Kidney (tissue), 10 donors: ENCODE measurements at regions not wholly inside any gene's neighbourhood (a gene's known extent, or its start where the extent isn't known, plus 50 kb on each side); places are given as distances from the start of the nearest gene placed in this dataset.
"Not testable (repeated sequence)": the region's sequence is repeated elsewhere in the genome, so short reads cannot be mapped to it uniquely, and the experiment has no call there.

Experiments
- DNase-seq, 5 donors: peaks; one replicate each; pipeline ENCODE4 v3.0.0-alpha.2; 2013 to 2020
- FAIRE-seq: peaks from 2 replicates; lab custom pipeline; 2012; peaks lifted over from hg19 to GRCh38; lab: Jason Lieb, UNC
- H3K27ac ChIP-seq, 2 donors: one replicate each; pipeline ENCODE4 v1.7.0; 2013; ENCODE audit warnings: low read depth in 2 of 2, low read length in 2 of 2, inconsistent platforms in 1 of 2
- H3K27me3 ChIP-seq: one replicate; pipeline ENCODE4 v1.7.1; 2013; ENCODE audit warnings: low read length, inconsistent platforms; ENCODE audit not compliant: control insufficient read depth, insufficient read depth
- H3K36me3 ChIP-seq, 3 donors: one replicate each; pipeline versions ENCODE4 v1.7.0 to v1.7.1; 2013; ENCODE audit warnings: low read length in 3 of 3, control low read depth in 1 of 3, inconsistent platforms in 1 of 3; ENCODE audit not compliant: insufficient read depth in 3 of 3, control insufficient read depth in 2 of 3
- H3K4me1 ChIP-seq, 3 donors: one replicate each; pipeline versions ENCODE4 v1.7.0 to v1.7.1; 2013; ENCODE audit warnings: low read length in 3 of 3, inconsistent platforms in 1 of 3, low read depth in 1 of 3; ENCODE audit not compliant: control insufficient read depth in 2 of 3, insufficient read depth in 2 of 3
- H3K4me3 ChIP-seq, 3 donors: one replicate each; pipeline versions ENCODE4 v1.7.0 to v1.8.1; 2013; ENCODE audit warnings: low read length in 3 of 3, control low read depth in 1 of 3, inconsistent platforms in 1 of 3
- H3K9ac ChIP-seq, 3 donors: one replicate each; pipeline versions ENCODE4 v1.7.0 to v1.7.1; 2013; ENCODE audit warnings: low read length in 3 of 3, control low read depth in 1 of 3, inconsistent platforms in 1 of 3
- H3K9me3 ChIP-seq, 3 donors: one replicate each; pipeline versions ENCODE4 v1.7.0 to v1.7.1; 2013; ENCODE audit warnings: low read length in 3 of 3, control low read depth in 1 of 3, inconsistent platforms in 1 of 3; ENCODE audit not compliant: control insufficient read depth in 2 of 3, insufficient read depth in 1 of 3
- intact Hi-C: fragments of 100-400 bp; cut with DNase I; formaldehyde crosslinking; loops from one replicate; pipeline ENCODE4 v1.11.1; 2022
- donor health status: control.
- donor health status: control.
- donor health status: DM: yes; HTN: yes; CAD: no.
- donor health status: Normal renal cell carcinoma (clear cell type).

DNA sequence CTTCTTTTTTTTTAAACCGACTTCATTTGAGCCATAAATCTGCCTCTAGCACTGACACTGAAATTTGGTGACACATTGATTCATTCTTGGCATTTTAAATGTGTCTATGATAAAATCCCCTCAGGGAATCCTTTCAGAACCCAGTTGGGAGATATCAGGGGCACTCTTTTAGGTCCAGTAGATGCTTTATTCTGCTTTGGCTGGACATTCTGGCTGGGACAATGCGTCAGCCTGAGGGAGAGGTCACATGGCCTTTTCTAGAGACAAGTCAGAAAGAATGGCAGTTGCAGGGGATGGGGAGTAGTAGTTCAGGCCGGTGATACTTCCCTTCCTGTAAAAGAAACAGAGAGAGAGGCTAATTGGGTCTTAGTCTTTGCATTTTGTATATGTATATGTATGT, 63.1 kb downstream of the TRIM43 start:
- H3K27ac ChIP-seq, H3K9me3 ChIP-seq, H3K4me3 ChIP-seq, H3K36me3 ChIP-seq, FAIRE-seq, H3K4me1 ChIP-seq, intact Hi-C loops, H3K27me3 ChIP-seq, H3K9ac ChIP-seq, DNase-seq: not testable (repeated sequence)

DNA sequence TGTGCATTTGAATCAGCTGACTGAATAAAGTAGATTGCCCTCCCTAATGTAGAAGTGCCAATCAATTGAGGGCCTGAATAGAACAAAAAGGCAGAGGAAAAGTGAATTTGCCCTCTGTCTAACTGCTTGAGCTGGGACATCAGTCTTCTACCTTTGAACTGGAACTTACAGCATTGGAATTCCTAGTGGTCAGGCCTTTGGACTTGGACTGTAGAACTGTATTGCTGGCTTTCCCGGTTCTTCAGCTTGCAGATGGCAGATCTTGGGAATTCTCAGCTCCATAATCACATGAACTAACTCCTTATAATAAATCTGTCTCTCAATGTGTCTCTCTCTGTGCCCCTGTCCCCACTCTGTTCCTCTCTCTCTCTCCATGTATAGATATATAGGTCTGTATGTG, 64.8 kb downstream of the TRIM43 start:
- H3K9ac ChIP-seq, H3K4me1 ChIP-seq, H3K4me3 ChIP-seq, H3K36me3 ChIP-seq, H3K9me3 ChIP-seq, DNase-seq, FAIRE-seq, H3K27ac ChIP-seq, intact Hi-C loops, H3K27me3 ChIP-seq: not testable (repeated sequence)

DNA sequence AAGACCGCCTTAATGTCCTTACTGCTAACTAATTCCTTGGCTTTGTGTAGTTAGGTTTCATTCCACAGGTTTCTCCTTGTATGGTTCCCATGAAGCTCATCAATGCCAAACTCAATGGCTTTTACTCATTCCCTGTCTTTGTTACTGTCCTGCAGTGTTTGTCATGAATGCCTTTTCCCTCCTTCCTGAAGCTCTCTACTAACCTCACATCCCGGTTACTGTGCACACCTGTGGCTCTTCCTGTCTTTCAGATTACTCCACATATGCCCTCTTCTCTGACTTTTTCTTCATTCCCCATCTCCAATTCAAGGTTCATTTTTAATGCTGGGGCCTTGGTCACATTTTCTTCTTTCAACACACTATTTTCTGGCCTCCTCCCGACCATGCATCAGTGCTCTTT, 66.1 kb downstream of the TRIM43 start:
- not testable (repeated sequence) for H3K4me1 ChIP-seq

DNA sequence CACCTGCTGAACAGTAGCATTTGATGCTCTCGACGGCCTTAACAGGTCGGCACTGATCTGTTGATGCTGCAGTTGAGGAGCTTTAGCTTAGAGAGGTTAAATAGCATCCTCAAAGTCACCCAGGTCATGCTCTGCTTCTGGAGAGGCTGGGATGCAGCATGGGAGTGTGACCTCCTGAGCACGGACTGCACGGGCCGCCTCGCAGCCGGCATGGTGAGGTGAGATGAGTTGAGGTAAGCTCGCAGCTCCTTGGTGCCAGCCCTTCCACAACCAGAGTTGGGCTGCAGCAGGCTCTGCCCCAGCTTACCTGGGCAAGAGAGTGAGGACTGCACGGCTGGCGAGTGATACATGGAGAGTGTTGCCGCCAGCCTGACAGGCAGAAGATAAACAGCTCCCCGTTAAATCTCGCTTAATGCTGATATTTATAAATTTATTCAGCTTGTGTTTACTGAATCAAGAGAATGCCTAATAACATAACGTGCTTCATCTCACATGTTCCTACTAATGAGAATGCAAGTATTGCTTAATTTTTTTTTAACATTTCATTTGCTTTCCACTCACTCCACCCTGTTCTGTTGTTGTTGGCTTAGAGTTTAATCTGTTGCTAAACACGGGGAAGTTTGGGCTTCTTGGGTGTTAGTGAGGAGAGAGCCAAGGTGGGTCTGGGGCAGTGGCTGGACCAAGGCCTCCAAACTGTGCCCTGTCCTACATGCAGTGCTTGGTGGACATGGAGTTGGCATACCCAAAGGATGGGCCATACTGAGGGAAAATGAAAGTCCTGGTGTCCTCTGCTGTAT, 69.2 kb downstream of the TRIM43 start:
- intact Hi-C loops, H3K4me1 ChIP-seq, FAIRE-seq, H3K9me3 ChIP-seq, H3K27me3 ChIP-seq, DNase-seq, H3K27ac ChIP-seq, H3K36me3 ChIP-seq, H3K4me3 ChIP-seq, H3K9ac ChIP-seq: not testable (repeated sequence)

More for the DNA sequence above, 66.1 kb downstream of the TRIM43 start:
- DNase-seq, H3K9ac ChIP-seq, intact Hi-C loops, H3K4me3 ChIP-seq, H3K27me3 ChIP-seq, FAIRE-seq, H3K27ac ChIP-seq, H3K9me3 ChIP-seq, H3K36me3 ChIP-seq: not testable (repeated sequence)

DNA sequence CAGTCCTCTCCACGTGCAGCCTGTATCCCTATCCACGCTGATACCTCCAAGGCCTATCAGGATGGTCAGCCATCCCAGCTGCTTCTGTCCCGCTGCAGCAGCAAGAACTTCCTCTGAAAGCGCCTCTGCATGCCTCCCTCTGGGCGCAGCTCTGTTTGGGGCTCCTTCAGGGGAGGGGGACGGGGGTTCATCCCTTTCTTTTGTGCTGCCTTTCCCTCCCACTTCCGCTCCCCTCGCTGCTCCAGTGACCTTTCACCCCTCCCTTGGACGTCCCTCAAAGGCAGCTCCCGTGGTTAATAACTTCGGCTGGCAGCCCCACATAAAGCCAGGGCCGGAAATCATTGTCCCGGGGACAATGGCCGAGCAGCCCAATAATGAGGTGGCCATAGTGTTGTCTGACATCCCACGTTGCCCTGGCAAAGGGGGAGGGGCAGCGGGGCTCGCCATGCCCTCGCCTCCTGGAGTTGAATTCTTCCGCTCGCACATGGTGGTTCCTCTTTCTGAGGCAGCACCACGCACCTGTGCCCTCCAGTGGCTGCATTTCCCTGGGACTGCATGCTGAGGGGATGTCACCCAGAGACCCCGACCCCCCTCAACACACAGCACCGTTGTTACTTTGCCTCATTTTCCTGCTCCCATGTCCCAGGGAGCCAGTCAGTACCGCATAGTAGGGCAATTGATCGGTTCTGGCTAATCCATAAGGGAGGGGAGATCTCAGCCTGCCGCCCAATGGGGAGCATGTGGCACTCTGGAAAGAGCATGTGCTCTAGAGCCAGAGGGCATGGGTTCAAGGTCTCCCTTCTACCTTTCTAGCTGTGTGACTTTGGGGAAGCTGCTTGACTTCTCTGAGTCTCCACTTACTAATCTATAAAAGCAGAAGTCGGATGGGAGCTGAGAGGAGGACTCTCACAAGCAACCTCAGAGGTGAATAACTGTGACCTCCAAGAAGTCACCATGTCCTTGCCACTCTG, 72.0 kb downstream of the TRIM43 start:
- H3K27me3 ChIP-seq, H3K4me1 ChIP-seq, intact Hi-C loops, H3K4me3 ChIP-seq, H3K9ac ChIP-seq, FAIRE-seq, H3K36me3 ChIP-seq, H3K9me3 ChIP-seq, H3K27ac ChIP-seq: not testable (repeated sequence)
- peak in 4 of 5 donors; percentile 10 to 48 (median 16) for DNase-seq

DNA sequence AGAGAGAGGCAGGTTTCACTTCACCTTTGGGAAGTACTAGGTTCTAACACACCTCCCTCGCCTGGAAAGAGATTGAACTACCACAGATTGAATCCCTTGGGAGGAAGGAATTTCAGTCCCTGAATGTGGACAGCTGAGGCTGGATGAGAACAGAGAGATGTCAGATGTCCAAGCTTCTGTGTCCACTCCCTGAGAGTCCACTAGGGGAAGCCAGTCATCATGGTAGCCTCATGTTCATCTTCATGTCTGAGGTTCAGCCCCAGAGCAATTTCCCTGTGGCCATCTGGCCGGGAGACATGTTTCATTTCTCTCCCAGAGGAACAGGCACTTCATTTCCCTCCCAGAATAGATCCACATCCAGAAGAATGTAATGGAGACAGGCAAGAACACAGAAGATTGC, 74.8 kb downstream of the TRIM43 start:
- H3K4me1 ChIP-seq, H3K4me3 ChIP-seq, H3K27ac ChIP-seq, FAIRE-seq, intact Hi-C loops, H3K36me3 ChIP-seq, DNase-seq, H3K9me3 ChIP-seq, H3K27me3 ChIP-seq, H3K9ac ChIP-seq: not testable (repeated sequence)
